ENCODE measurements at regions not wholly inside any gene's neighbourhood (a gene's known extent, or its start where the extent isn't known, plus 50 kb on each side); places are given as distances from the start of the nearest gene placed in this dataset.

- no peak for DNase-seq
Measured at GRCh38 chr11:45067966-45068365, 78.5 kb upstream of the PRDM11 start.

GRCh38 chr11:45071232-45071631 lies 75.2 kb upstream of the PRDM11 start:
- DNase-seq, result no peak

GRCh38 chr11:45073685-45074141 lies 72.7 kb upstream of the PRDM11 start:
- DNase-seq, result no peak

- no peak for DNase-seq
Measured at GRCh38 chr11:45075519-45075918, 70.9 kb upstream of the PRDM11 start.

GRCh38 chr11:45075952-45076351 lies 70.5 kb upstream of the PRDM11 start:
- DNase-seq, result no peak

GRCh38 chr11:45076761-45077160 lies 69.7 kb upstream of the PRDM11 start:
- DNase-seq, result no peak

- no peak for DNase-seq
Measured at GRCh38 chr11:45078236-45079074, 68.0 kb upstream of the PRDM11 start.

- no peak for DNase-seq
Measured at GRCh38 chr11:45079075-45079444, 67.4 kb upstream of the PRDM11 start.

- DNase-seq, result no peak
Measured at GRCh38 chr11:45079567-45079942, 66.9 kb upstream of the PRDM11 start.

- DNase-seq, result no peak
Measured at GRCh38 chr11:45079943-45080719, 66.3 kb upstream of the PRDM11 start.

GRCh38 chr11:45082744-45083543 lies 63.5 kb upstream of the PRDM11 start:
- no peak for DNase-seq

- peak in 1 of 2 experiments; percentile 70 for DNase-seq
Measured at GRCh38 chr11:45083544-45084087, 62.8 kb upstream of the PRDM11 start.

- no peak for DNase-seq
Measured at GRCh38 chr11:45085646-45086501, 60.6 kb upstream of the PRDM11 start.

GRCh38 chr11:45086526-45086925 lies 59.9 kb upstream of the PRDM11 start:
- no peak for DNase-seq

- DNase-seq, result no peak
Measured at GRCh38 chr11:45087086-45087899, 59.1 kb upstream of the PRDM11 start.

GRCh38 chr11:45087900-45088160 lies 58.6 kb upstream of the PRDM11 start:
- no peak for DNase-seq

GRCh38 chr11:45089251-45089650 lies 57.2 kb upstream of the PRDM11 start:
- DNase-seq, result no peak

- DNase-seq, result peak in 1 of 2 experiments; percentile 37
Measured at GRCh38 chr11:45089676-45090499, 56.6 kb upstream of the PRDM11 start.

GRCh38 chr11:45090607-45091006 lies 55.8 kb upstream of the PRDM11 start:
- no peak for DNase-seq

Measured in NCI-H526 (cell line).